ENCODE measurements at regions not wholly inside any gene's neighbourhood (a gene's known extent, or its start where the extent isn't known, plus 50 kb on each side); places are given as distances from the start of the nearest gene placed in this dataset.

GRCh38 chr16:63223851-63224250, 1187.6 kb upstream of the CDH8 start:
- TF ChIP-seq IRF3 (IDR thresholded peaks at IDR 0.05) = no peak
- TF ChIP-seq CTCF (IDR thresholded peaks at IDR 0.05 in 2 of 3, conservative IDR thresholded peaks at IDR 0.05 in 1 of 3; ENCODE audit: control insufficient read depth in 2 of 3, extremely low read depth in 1 of 3, insufficient read depth in 1 of 3, low read depth in 3 of 3, low read length in 3 of 3) = no peak
- TF ChIP-seq EZH2 (IDR thresholded peaks at IDR 0.05; ENCODE audit: borderline replicate concordance, control insufficient read depth, low read depth, low read length) = no peak
- TF ChIP-seq ZNF384 (IDR thresholded peaks at IDR 0.05; ENCODE audit: borderline replicate concordance, low read depth, low read length) = no peak
- TF ChIP-seq USF2 (IDR thresholded peaks at IDR 0.05; ENCODE audit: borderline replicate concordance, low read depth, low read length) = no peak
- TF ChIP-seq CREB1 (IDR thresholded peaks at IDR 0.05; ENCODE audit: low read depth) = no peak
- TF ChIP-seq NFYA (IDR thresholded peaks at IDR 0.05; ENCODE audit: borderline replicate concordance, low read depth, low read length) = no peak
- TF ChIP-seq SP1 (IDR thresholded peaks at IDR 0.05; ENCODE audit: low read depth, low read length) = no peak
- TF ChIP-seq ESRRA (IDR thresholded peaks at IDR 0.05; ENCODE audit: low read length) = no peak
